PFSK-1 (cell line): ENCODE measurements at regions not wholly inside any gene's neighbourhood (a gene's known extent, or its start where the extent isn't known, plus 50 kb on each side); places are given as distances from the start of the nearest gene placed in this dataset.

Experiments used
- FOXP2 ChIP-seq: optimal IDR thresholded peaks from 2 replicates; pipeline ENCODE3; 2011; ENCODE audit warnings: borderline replicate concordance, control low read depth, inconsistent platforms; ENCODE audit not compliant: insufficient read depth; ENCODE audit errors: extremely low read length, extremely low read depth
- POLR2AphosphoS5 ChIP-seq: IDR thresholded peaks from 2 replicates; pipeline ENCODE4 v1.6.1; 2012; ENCODE audit warnings: low read depth, mild to moderate bottlenecking, control low read depth, low read length, moderate library complexity
- REST ChIP-seq, 2 experiments: IDR thresholded peaks; 2 replicates each; pipeline versions ENCODE4 v1.6.1 to v1.8.0; 2011 to 2012; ENCODE audit warnings: low read depth in 2 of 2, low read length in 2 of 2, control low read depth in 1 of 2, inconsistent platforms in 1 of 2, mild to moderate bottlenecking in 1 of 2, moderate library complexity in 1 of 2; ENCODE audit not compliant: insufficient read depth in 1 of 2
- SIN3A ChIP-seq: IDR thresholded peaks from 2 replicates; pipeline ENCODE4 v1.6.1; 2012; ENCODE audit warnings: mild to moderate bottlenecking, low read length, moderate library complexity, borderline replicate concordance; ENCODE audit not compliant: insufficient read depth
- TAF1 ChIP-seq: IDR thresholded peaks from 2 replicates; pipeline ENCODE4 v1.6.1; 2012; ENCODE audit warnings: low read length, control low read depth, borderline replicate concordance; ENCODE audit not compliant: insufficient read depth

GRCh38 chr11:69904974-69905535 is 85.8 kb upstream of the FGF3 start:
- TF ChIP-seq REST (IDR thresholded peaks at IDR 0.05; ENCODE audit: insufficient read depth in 1 of 2, low read depth in 2 of 2, low read length in 2 of 2) (no peak), FOXP2 (no peak), SIN3A (no peak), TAF1 (no peak), POLR2AphosphoS5 (no peak)

- TF ChIP-seq POLR2AphosphoS5 (no peak), TAF1 (no peak), SIN3A (no peak), FOXP2 (no peak), REST (IDR thresholded peaks at IDR 0.05; ENCODE audit: insufficient read depth in 1 of 2, low read depth in 2 of 2, low read length in 2 of 2) (no peak)
Observed at GRCh38 chr11:69905611-69906452, 86.6 kb upstream of the FGF3 start.

GRCh38 chr11:69906453-69906907 is 87.3 kb upstream of the FGF3 start:
- TF ChIP-seq REST (IDR thresholded peaks at IDR 0.05; ENCODE audit: insufficient read depth in 1 of 2, low read depth in 2 of 2, low read length in 2 of 2): no peak
- no peak for TF ChIP-seq FOXP2
- TF ChIP-seq SIN3A: no peak
- no peak for TF ChIP-seq TAF1
- TF ChIP-seq POLR2AphosphoS5: no peak

GRCh38 chr11:69907611-69908010 is 88.4 kb upstream of the FGF3 start:
- TF ChIP-seq POLR2AphosphoS5 (no peak), SIN3A (no peak), REST (IDR thresholded peaks at IDR 0.05; ENCODE audit: insufficient read depth in 1 of 2, low read depth in 2 of 2, low read length in 2 of 2) (no peak), TAF1 (no peak), FOXP2 (no peak)
